HL-60 (cell line): ENCODE measurements at regions not wholly inside any gene's neighbourhood (a gene's known extent, or its start where the extent isn't known, plus 50 kb on each side); places are given as distances from the start of the nearest gene placed in this dataset.
A peak's percentile ranks its signal among the peaks of the same experiment; 100 is the strongest.

ENCODE experiments used
- POLR2AphosphoS5 ChIP-seq: IDR thresholded peaks from 2 replicates; pipeline ENCODE4 v1.6.1; 2012; ENCODE audit warnings: low read depth
- TF ChIP-seq, protein P1 (sequence below): IDR thresholded peaks from one replicate; pipeline ENCODE4 v1.5.1; 2011; ENCODE audit warnings: low read length, control low read depth, inconsistent platforms; ENCODE audit not compliant: insufficient read depth
- TF ChIP-seq, protein P2 (sequence below): IDR thresholded peaks from 2 replicates; pipeline ENCODE4 v1.6.1; 2012; ENCODE audit warnings: low read depth; ENCODE audit not compliant: insufficient replicate concordance

DNA sequence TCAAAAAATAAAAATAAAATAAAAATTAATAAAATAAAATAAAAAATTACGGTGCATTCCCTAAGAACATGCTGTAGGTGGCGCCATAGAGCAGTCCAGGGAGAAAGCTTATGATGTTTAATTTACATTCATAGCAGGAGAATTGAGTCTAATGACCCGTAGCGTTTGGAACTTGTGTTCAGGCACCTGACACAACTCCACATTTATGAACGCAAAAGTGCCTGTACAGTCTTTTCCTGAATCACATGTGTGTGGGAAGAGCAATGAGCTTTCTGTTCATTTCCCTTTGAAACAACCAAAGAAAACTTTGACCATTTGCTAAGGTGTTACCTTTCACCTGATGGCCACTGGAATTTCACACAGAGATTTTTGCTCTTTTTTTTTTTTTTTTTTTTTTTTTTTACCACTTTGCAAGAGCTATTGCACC lies 60.6 kb upstream of the KCNA1 start:
- TF ChIP-seq, protein P1, sequence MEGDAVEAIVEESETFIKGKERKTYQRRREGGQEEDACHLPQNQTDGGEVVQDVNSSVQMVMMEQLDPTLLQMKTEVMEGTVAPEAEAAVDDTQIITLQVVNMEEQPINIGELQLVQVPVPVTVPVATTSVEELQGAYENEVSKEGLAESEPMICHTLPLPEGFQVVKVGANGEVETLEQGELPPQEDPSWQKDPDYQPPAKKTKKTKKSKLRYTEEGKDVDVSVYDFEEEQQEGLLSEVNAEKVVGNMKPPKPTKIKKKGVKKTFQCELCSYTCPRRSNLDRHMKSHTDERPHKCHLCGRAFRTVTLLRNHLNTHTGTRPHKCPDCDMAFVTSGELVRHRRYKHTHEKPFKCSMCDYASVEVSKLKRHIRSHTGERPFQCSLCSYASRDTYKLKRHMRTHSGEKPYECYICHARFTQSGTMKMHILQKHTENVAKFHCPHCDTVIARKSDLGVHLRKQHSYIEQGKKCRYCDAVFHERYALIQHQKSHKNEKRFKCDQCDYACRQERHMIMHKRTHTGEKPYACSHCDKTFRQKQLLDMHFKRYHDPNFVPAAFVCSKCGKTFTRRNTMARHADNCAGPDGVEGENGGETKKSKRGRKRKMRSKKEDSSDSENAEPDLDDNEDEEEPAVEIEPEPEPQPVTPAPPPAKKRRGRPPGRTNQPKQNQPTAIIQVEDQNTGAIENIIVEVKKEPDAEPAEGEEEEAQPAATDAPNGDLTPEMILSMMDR = peak; percentile 56
- TF ChIP-seq POLR2AphosphoS5 = no peak
- TF ChIP-seq, protein P2, sequence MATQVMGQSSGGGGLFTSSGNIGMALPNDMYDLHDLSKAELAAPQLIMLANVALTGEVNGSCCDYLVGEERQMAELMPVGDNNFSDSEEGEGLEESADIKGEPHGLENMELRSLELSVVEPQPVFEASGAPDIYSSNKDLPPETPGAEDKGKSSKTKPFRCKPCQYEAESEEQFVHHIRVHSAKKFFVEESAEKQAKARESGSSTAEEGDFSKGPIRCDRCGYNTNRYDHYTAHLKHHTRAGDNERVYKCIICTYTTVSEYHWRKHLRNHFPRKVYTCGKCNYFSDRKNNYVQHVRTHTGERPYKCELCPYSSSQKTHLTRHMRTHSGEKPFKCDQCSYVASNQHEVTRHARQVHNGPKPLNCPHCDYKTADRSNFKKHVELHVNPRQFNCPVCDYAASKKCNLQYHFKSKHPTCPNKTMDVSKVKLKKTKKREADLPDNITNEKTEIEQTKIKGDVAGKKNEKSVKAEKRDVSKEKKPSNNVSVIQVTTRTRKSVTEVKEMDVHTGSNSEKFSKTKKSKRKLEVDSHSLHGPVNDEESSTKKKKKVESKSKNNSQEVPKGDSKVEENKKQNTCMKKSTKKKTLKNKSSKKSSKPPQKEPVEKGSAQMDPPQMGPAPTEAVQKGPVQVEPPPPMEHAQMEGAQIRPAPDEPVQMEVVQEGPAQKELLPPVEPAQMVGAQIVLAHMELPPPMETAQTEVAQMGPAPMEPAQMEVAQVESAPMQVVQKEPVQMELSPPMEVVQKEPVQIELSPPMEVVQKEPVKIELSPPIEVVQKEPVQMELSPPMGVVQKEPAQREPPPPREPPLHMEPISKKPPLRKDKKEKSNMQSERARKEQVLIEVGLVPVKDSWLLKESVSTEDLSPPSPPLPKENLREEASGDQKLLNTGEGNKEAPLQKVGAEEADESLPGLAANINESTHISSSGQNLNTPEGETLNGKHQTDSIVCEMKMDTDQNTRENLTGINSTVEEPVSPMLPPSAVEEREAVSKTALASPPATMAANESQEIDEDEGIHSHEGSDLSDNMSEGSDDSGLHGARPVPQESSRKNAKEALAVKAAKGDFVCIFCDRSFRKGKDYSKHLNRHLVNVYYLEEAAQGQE = no peak
